ENCODE measurements at regions not wholly inside any gene's neighbourhood (a gene's known extent, or its start where the extent isn't known, plus 50 kb on each side); places are given as distances from the start of the nearest gene placed in this dataset.
A peak's percentile ranks its signal among the peaks of the same experiment; 100 is the strongest.

DNA sequence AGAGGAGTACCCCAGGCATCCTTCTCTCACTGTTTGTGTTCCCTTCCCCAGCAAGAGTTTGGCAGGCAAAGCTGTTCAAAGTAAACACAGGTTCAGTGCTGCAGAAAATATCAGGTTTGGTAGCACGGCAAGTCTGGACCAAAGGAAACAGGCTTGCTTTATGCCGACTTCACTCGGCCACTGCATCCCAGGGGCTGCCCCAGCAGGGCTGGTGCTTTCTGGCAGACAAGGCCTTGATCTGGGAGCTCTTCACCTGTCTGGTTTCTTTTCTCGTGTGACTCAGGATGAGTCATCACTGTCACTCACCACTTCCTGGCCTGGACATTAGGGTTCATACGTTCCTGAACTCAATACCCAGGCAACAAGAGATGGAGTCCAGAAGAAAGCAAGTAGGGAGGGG lies 52.6 kb upstream of the NAV2 start (continued):
- TF ChIP-seq, protein P1, sequence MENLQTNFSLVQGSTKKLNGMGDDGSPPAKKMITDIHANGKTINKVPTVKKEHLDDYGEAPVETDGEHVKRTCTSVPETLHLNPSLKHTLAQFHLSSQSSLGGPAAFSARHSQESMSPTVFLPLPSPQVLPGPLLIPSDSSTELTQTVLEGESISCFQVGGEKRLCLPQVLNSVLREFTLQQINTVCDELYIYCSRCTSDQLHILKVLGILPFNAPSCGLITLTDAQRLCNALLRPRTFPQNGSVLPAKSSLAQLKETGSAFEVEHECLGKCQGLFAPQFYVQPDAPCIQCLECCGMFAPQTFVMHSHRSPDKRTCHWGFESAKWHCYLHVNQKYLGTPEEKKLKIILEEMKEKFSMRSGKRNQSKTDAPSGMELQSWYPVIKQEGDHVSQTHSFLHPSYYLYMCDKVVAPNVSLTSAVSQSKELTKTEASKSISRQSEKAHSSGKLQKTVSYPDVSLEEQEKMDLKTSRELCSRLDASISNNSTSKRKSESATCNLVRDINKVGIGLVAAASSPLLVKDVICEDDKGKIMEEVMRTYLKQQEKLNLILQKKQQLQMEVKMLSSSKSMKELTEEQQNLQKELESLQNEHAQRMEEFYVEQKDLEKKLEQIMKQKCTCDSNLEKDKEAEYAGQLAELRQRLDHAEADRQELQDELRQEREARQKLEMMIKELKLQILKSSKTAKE (IDR thresholded peaks at IDR 0.05; ENCODE audit: low read depth, poor library complexity, severe bottlenecking) = peak; percentile 89
- peak; percentile 88 for TF ChIP-seq PKNOX1 (IDR thresholded peaks at IDR 0.05)
- 0 out of 2 replicates have a peak, but pooled peaks have one; percentile 18 for TF ChIP-seq MLLT1 (IDR thresholded peaks at IDR 0.05)
- TF ChIP-seq NR2C2 (IDR thresholded peaks at IDR 0.05; ENCODE audit: borderline replicate concordance, control insufficient read depth, insufficient read length, low read depth) = no peak
- TF ChIP-seq NFYA (IDR thresholded peaks at IDR 0.05; ENCODE audit: borderline replicate concordance, low read depth, low read length) = no peak
- TF ChIP-seq RAD21 (IDR thresholded peaks at IDR 0.05; ENCODE audit: insufficient read depth, low read depth, low read length) = no peak
- no peak for TF ChIP-seq SMAD5 (IDR thresholded peaks at IDR 0.05; ENCODE audit: low read depth)
- TF ChIP-seq, protein P2, sequence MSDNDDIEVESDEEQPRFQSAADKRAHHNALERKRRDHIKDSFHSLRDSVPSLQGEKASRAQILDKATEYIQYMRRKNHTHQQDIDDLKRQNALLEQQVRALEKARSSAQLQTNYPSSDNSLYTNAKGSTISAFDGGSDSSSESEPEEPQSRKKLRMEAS (IDR thresholded peaks at IDR 0.05; ENCODE audit: low read depth, low read length) = no peak
- no peak for TF ChIP-seq HDGF (IDR thresholded peaks at IDR 0.05)
- no peak for TF ChIP-seq KLF5 (IDR thresholded peaks at IDR 0.05; ENCODE audit: partially characterized antibody)
- no peak for TF ChIP-seq TBL1XR1 (IDR thresholded peaks at IDR 0.05; ENCODE audit: low read depth, low read length)
- no peak for TF ChIP-seq ZNF24 (IDR thresholded peaks at IDR 0.05)
- TF ChIP-seq RUNX3 (IDR thresholded peaks at IDR 0.05; ENCODE audit: low read length) = peak; percentile 80
- TF ChIP-seq, protein P3, sequence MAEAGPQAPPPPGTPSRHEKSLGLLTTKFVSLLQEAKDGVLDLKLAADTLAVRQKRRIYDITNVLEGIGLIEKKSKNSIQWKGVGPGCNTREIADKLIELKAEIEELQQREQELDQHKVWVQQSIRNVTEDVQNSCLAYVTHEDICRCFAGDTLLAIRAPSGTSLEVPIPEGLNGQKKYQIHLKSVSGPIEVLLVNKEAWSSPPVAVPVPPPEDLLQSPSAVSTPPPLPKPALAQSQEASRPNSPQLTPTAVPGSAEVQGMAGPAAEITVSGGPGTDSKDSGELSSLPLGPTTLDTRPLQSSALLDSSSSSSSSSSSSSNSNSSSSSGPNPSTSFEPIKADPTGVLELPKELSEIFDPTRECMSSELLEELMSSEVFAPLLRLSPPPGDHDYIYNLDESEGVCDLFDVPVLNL (IDR thresholded peaks at IDR 0.05; ENCODE audit: low read depth, low read length) = no peak
- no peak for TF ChIP-seq ESRRA (IDR thresholded peaks at IDR 0.05; ENCODE audit: low read length)
- no peak for TF ChIP-seq E2F8 (IDR thresholded peaks at IDR 0.05; ENCODE audit: low read depth, partially characterized antibody)
- TF ChIP-seq HDAC6 (IDR thresholded peaks at IDR 0.05; ENCODE audit: unreplicated experiment) = no peak
- no peak for TF ChIP-seq POLR2A (IDR thresholded peaks at IDR 0.05; ENCODE audit: low read depth, low read length)
- 0 out of 2 replicates have a peak, but pooled peaks have one; percentile 34 for TF ChIP-seq CBX5 (IDR thresholded peaks at IDR 0.05; ENCODE audit: low read depth)
- no peak for TF ChIP-seq NKRF (conservative IDR thresholded peaks at IDR 0.05)
- TF ChIP-seq BACH1 (IDR thresholded peaks at IDR 0.05; ENCODE audit: borderline replicate concordance) = peak; percentile 69; the same call in 1 of the 2 replicates

Data from GM12878 (cell line).